VCaP (cell line): ENCODE measurements at regions not wholly inside any gene's neighbourhood (a gene's known extent, or its start where the extent isn't known, plus 50 kb on each side); places are given as distances from the start of the nearest gene placed in this dataset.
"Not testable (repeated sequence)": the region's sequence is repeated elsewhere in the genome, so short reads cannot be mapped to it uniquely, and the experiment has no call there.

Source experiments
- H3K27ac ChIP-seq: fragments of 450-650 bp; 2 replicates; pipeline ENCODE4 v1.5.1; 2017
- TF ChIP-seq, protein P1 (sequence below): fragments of 450-650 bp; conservative IDR thresholded peaks from 2 replicates; pipeline ENCODE4 v1.5.1; 2017; ENCODE audit warnings: mild to moderate bottlenecking, moderate library complexity

- TF ChIP-seq, protein P1, sequence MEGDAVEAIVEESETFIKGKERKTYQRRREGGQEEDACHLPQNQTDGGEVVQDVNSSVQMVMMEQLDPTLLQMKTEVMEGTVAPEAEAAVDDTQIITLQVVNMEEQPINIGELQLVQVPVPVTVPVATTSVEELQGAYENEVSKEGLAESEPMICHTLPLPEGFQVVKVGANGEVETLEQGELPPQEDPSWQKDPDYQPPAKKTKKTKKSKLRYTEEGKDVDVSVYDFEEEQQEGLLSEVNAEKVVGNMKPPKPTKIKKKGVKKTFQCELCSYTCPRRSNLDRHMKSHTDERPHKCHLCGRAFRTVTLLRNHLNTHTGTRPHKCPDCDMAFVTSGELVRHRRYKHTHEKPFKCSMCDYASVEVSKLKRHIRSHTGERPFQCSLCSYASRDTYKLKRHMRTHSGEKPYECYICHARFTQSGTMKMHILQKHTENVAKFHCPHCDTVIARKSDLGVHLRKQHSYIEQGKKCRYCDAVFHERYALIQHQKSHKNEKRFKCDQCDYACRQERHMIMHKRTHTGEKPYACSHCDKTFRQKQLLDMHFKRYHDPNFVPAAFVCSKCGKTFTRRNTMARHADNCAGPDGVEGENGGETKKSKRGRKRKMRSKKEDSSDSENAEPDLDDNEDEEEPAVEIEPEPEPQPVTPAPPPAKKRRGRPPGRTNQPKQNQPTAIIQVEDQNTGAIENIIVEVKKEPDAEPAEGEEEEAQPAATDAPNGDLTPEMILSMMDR: no peak
- no peak overlapping the region for H3K27ac ChIP-seq
Measured at GRCh38 chr5:98330871-98331270, 442.6 kb upstream of the RGMB start.

DNA sequence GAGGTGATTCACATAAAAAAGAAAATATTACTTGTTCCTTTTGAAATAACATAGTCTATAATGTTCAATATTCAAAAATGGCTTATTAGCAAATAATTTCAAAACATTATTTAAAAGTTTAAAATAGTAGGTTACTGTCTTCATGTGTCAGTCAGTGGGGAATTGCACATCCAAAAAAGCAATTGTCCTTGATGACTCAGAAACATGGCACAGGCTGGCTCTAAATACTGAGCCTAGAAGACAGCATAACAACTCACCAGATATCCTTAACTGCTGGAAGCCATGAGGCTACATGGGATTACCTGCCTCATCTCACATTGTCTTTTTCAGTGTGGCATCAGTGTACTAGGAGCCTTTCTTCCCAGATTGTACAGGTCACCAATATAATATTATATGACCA is 439.5 kb upstream of the RGMB start:
- H3K27ac ChIP-seq: no peak overlapping the region
- TF ChIP-seq, protein P1: no peak

- no peak overlapping the region for H3K27ac ChIP-seq
- TF ChIP-seq, protein P1: no peak
Measured at GRCh38 chr5:98334946-98335345, 438.5 kb upstream of the RGMB start.

DNA sequence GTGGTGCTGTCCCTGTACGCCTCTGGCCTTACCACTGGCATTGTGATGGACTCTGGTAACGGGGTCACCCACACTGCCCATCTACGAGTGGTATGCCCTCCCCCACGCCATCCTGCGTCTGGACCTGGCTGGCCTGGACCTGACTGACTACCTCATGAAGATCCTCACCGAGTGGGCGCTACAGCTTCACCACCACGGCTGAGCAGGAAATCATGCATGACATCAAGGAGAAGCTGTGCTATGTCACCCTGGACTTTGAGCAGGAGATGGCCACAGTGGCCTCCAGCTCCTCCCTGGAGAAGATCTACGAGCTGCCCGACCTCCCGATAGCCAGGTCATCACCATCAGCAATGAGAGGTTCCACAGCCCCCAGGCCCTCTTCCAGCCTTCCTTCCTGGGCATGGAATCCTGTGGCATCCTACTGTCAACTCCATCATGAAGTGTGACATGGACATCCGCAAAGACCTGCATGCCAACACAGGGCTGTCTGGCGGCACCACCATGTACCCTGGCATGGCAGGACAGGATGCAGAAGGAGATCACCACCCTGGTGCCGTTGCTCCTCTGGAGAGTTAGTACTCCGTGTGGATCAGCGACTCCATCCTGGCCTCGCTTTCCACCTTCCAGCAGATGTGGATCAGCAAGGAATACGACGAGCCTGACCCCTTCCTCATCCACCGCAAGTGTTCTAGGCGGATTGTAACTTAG is 434.2 kb upstream of the RGMB start:
- TF ChIP-seq, protein P1: no peak
- H3K27ac ChIP-seq: no peak overlapping the region

DNA sequence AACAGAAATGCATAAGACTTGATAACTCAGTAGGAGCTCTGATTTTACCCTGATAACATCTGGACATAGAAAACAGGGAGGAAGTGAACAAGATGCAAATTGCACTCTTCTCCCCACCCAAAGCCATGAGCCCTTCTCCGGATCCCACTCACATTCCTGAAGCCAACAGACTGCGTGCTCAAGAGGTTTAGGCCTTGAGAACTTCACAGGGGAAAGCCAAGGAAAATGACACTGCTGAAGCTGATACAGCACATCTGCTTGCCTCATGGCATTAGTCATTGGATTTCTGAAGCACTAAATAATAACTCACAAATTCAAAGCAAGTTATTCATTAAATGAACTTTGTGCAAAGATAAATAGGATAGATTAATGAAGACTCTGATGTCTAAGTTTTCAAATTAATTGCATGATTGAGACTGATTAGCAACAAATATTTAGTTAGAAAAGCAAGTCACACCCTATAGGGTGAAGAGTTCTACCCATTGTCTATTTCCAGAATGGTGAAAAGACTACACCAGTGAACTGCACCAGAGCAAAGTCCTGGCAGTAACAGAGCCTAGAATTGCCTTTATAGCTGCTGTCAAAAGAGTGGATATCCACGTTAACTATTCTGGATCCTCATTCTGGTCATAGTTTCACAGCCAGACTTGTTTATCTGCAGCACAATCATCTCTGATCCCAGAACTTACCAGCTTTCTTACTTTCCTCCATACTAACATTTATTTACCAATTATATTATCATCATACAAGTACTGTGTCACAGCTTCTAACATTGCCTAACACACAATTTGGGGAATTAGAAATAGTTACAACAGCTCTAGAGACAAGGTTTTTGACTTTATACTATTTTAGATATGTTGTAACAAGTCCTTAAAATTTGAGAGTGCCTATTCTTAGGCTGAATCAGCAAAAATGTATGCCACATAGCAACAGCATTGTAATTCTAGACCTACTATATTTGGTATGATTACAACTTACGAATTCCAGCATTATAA is 432.1 kb upstream of the RGMB start:
- no peak overlapping the region for H3K27ac ChIP-seq
- TF ChIP-seq, protein P1: no peak

GRCh38 chr5:98342958-98343660 is 430.4 kb upstream of the RGMB start:
- H3K27ac ChIP-seq: not testable (repeated sequence)

DNA sequence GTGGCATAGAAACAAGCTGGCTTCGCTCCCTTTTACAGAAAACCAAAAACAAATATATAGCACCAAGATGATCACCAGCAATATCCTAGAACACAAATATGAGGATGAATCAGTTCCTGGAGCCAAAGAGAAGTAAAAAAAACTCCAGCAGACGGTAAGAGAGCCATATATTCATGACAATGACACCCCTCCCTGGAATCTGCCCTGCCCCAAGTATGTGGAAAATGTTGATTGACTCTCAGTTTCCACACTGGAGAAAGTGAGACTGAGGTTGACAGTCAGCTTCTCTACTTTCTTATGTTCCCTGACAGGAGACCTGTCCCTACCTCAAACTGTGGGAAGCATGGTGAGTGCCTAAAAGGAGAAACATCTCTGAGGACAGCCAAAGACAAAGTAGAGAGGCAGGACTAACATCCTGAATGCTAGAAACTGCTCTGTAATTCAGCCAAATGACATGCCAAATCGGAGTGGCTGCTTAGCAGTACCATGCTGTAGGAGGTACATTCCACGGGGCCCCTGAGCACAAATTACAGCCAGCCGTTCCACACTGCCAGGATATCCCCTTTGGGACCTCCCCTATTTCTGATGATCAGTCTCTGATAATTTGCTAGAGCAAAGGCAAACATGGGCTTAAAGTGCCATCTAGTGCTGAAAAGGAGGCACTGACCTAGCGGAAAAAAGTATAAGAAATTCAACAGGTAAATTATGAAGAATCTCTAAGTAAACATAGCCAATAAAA is 424.0 kb upstream of the RGMB start:
- TF ChIP-seq, protein P1: 0 out of 2 replicates have a peak, but pooled peaks have one; percentile 9

More for the DNA sequence above, 424.0 kb upstream of the RGMB start:
- H3K27ac ChIP-seq: no peak overlapping the region
